SJSA1 (cell line): ENCODE measurements at regions not wholly inside any gene's neighbourhood (a gene's known extent, or its start where the extent isn't known, plus 50 kb on each side); places are given as distances from the start of the nearest gene placed in this dataset.
A peak's percentile ranks its signal among the peaks of the same experiment; 100 is the strongest.
"Not testable (repeated sequence)": the region's sequence is repeated elsewhere in the genome, so short reads cannot be mapped to it uniquely, and the experiment has no call there.

ENCODE experiments used
- DNase-seq, 2 experiments: peaks; one replicate each; pipeline ENCODE4 v3.0.0-alpha.2; 2015 to 2020; ENCODE audit warnings: low spot score in 2 of 2, low read depth in 1 of 2
- H3K27ac ChIP-seq: fragments of 250-450 bp; sonication (Bioruptor Pico); 2 replicates; pipeline ENCODE4 v1.5.1; 2020; ENCODE audit warnings: mild to moderate bottlenecking, moderate library complexity
- H3K27me3 ChIP-seq: fragments of 250-450 bp; sonication (Bioruptor Pico); replicated peaks from 2 replicates; pipeline ENCODE4 v1.5.1; 2020; ENCODE audit warnings: mild to moderate bottlenecking, moderate library complexity
- H3K36me3 ChIP-seq: fragments of 250-450 bp; sonication (Bioruptor Pico); 2 replicates; pipeline ENCODE4 v1.5.1; 2020; ENCODE audit warnings: mild to moderate bottlenecking
- H3K4me1 ChIP-seq: fragments of 250-450 bp; sonication (Bioruptor Pico); replicated peaks from 2 replicates; pipeline ENCODE4 v1.6.1; 2021; ENCODE audit warnings: mild to moderate bottlenecking
- H3K4me3 ChIP-seq: fragments of 250-450 bp; sonication (Bioruptor Pico); 2 replicates; pipeline ENCODE4 v1.5.1; 2020; ENCODE audit warnings: mild to moderate bottlenecking
- H3K9me3 ChIP-seq: fragments of 250-450 bp; sonication (Bioruptor Pico); replicated peaks from 2 replicates; pipeline ENCODE4 v1.5.1; 2020; ENCODE audit warnings: mild to moderate bottlenecking

DNA sequence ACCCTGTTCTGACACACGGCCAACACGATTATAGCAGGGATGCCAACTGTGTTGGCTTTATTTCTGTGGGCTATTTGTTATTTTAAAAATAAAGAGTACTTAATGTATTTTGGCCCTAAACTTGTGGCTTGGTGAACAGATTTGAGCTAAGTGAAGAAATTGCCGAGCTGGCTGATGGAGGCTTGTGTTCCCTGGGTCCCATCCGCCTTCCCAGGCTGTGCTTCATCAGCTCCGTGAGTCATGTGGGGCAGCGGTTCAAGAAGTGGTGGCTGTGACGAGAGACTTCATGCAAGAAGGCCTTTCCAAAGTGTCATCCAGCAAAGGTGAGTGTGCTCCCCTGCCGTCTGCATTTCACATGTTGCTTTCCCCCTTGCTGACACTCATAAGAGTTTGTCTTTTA is 73.6 kb upstream of the NCK2 start:
- Histone ChIP-seq H3K4me3 (no peak overlapping the region), H3K36me3 (no peaks in the 10 kb centered on the region), H3K9me3 (no peaks in the 10 kb centered on the region), H3K4me1 (no peaks in the 10 kb centered on the region), H3K27me3 (no peaks in the 10 kb centered on the region; the same call in 1 of the 2 replicates), H3K27ac (no peak overlapping the region)
- DNase-seq = no peak

DNA sequence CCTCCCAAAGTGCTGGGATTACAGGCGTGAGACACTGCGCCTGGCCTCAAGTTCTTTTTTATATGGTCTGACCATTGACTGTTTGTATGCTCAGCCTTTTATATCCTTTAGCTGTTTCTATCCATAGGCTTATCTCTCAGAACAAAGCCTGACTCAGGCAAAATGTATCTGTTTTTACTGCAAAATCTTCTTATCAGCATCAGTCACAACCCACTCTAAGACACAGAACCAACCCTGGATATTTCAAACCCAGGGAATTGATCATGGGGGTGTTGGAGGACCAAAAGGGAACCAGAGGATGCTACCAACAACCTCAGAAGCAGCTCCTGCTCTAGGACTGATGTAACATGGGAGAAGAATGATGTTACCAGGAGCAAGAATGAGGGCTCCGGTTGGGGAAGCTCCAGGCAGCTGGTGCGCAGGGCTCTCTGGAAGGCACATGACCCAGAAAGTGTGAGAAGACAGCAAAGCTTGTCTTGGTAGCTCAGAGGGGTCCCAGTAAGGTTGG is 75.3 kb upstream of the NCK2 start:
- no peak for DNase-seq
- Histone ChIP-seq H3K27ac (no peak overlapping the region), H3K36me3 (no peaks in the 10 kb centered on the region), H3K4me1 (no peaks in the 10 kb centered on the region), H3K9me3 (peaks cover 10% of the 10 kb centered on the region; the same call in 1 of the 2 replicates), H3K27me3 (no peaks in the 10 kb centered on the region), H3K4me3 (no peak overlapping the region)

DNA sequence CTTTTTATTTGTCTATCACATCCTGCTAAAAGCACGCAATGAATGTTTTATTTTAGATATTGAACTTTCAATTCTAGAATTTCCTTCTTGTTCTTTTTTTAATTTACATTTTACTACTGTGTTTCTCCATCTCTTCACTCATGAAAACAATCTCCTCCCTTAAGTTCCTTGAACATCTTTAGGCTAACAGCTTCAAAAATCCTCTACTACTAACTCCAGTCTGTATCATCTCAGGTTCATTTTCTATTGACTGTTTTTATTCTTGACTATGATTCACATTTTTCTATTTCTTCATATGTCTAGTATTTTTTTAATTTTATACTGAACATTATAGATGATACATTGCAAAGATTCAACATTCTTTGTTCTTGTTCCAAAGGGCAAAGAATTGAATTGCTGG is 79.2 kb upstream of the NCK2 start:
- no peaks in the 10 kb centered on the region for H3K36me3 ChIP-seq
- DNase-seq = no peak
- no peak overlapping the region for H3K27ac ChIP-seq
- no peak overlapping the region for H3K4me3 ChIP-seq
- peaks cover 10% of the 10 kb centered on the region; the same call in 1 of the 2 replicates for H3K9me3 ChIP-seq
- peaks cover 7% of the 10 kb centered on the region; the same call in 1 of the 2 replicates for H3K27me3 ChIP-seq
- H3K4me1 ChIP-seq = no peaks in the 10 kb centered on the region

DNA sequence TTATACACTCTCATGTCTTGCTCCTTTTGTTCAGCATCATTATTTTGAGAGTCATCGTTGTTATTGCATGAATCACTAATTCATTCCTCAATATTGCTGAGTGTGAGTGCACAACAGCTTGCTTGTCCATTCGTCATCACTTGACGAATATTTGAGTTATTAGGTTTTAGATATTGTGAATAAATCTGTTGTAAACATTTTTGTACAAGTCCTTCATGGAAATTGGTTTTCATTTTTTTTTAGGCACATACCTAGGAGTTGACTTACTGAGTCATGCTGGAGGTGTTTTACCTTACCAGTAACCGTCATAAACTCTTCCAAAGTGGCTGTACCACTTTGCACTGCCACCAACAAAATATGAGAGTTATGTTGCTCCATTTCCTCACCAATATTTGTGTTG is 84.2 kb upstream of the NCK2 start:
- no peaks in the 10 kb centered on the region for H3K4me1 ChIP-seq
- no peak for DNase-seq
- H3K36me3 ChIP-seq = no peaks in the 10 kb centered on the region
- no peak overlapping the region for H3K4me3 ChIP-seq
- peaks cover 7% of the 10 kb centered on the region; the same call in 1 of the 2 replicates for H3K9me3 ChIP-seq
- peaks cover 7% of the 10 kb centered on the region; the same call in 1 of the 2 replicates for H3K27me3 ChIP-seq
- H3K27ac ChIP-seq = no peak overlapping the region

DNA sequence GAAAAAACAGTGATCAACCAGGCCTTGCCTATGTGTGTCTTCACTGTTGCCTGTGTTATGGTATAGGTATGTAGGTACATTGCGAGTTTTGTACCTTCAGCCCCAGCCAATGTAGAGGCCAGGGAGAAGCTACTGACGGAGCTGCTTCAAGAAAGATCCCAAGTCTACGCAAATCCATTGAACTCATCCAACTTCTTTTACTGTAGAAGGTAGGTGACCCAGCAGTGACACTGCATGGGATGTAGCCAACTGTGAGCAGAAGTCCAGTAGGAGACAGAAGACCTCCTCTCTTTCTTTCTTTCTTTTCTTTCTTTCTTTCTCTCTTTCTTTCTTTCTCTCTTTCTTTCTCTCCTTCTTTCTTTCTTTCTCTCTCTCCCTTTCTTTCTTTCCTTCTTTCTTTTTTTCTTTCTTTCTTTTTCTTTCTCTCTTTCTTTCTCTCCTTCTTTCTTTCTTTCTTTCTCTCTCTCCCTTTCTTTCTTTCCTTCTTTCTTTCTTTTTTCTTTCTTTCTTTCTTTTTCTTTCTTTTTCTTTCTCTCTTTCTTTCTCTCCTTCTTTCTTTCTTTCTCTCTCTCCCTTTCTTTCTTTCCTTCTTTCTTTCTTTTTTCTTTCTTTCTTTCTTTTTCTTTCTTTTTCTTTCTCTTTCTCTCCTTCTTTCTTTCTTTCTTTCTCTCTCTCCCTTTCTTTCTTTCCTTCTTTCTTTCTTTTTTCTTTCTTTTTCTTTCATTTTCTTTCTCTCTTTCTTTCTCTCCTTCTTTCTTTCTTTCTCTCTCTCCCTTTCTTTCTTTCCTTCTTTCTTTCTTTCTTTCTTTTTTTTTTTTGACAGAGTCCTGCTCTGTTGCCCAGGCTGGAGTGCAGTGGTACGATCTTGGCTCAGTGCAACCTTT is 88.7 kb upstream of the NCK2 start:
- DNase-seq, H3K27me3 ChIP-seq, H3K27ac ChIP-seq, H3K4me3 ChIP-seq, H3K9me3 ChIP-seq, H3K36me3 ChIP-seq, H3K4me1 ChIP-seq: not testable (repeated sequence)

DNA sequence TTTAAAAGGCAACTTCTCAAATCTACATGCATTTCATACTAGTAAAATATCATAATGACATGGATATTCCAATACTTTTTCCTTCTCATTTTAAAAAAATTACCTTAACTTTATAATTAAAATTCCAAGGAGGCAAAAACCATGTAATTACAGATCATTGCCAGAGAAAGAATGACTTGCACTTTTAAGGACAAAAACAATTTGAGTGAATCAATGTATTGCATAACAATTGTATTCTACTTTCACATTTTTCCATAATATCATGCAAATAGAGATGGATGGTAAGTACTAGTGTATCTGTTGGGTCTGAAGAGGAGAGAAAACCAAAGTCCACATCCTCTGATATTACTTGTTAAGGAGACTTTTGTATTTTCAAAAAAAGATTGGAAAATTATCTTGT is 89.5 kb upstream of the NCK2 start:
- Histone ChIP-seq H3K9me3 (no peaks in the 10 kb centered on the region), H3K36me3 (no peaks in the 10 kb centered on the region)
- no peak for DNase-seq

DNA sequence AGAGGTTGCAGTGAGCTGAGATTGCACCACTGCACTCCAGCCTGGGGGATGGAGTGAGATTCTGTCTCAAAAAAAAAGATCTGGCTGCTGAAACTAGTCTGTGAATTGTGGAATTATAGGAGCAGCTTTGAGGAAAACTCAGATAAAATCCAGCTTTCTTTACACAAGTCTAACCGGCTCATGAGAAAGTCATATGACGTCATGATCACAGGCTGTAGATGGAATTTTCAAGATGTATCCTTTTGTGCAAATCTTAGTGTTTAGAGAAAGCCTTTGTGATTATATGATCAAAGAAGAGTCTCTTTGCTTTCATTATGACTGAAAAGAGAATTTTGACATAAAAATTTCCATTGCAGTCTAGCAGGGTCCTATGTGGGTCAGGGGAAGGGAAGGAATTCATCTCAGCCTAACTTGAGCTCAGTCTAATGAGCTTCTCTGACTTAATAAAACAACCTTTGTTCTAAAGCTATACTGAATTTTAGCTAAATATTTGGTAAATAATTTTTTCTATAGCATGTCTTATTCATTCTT is 90.2 kb upstream of the NCK2 start:
- Histone ChIP-seq H3K27ac (no peak overlapping the region), H3K36me3 (no peaks in the 10 kb centered on the region), H3K4me1 (peaks cover 18% of the 10 kb centered on the region), H3K9me3 (no peaks in the 10 kb centered on the region), H3K4me3 (no peak overlapping the region), H3K27me3 (no peaks in the 10 kb centered on the region)
- no peak for DNase-seq

More for the DNA sequence above, 89.5 kb upstream of the NCK2 start:
- Histone ChIP-seq H3K4me3 (no peak overlapping the region), H3K27me3 (no peaks in the 10 kb centered on the region), H3K27ac (no peak overlapping the region), H3K4me1 (peaks cover 13% of the 10 kb centered on the region)

DNA sequence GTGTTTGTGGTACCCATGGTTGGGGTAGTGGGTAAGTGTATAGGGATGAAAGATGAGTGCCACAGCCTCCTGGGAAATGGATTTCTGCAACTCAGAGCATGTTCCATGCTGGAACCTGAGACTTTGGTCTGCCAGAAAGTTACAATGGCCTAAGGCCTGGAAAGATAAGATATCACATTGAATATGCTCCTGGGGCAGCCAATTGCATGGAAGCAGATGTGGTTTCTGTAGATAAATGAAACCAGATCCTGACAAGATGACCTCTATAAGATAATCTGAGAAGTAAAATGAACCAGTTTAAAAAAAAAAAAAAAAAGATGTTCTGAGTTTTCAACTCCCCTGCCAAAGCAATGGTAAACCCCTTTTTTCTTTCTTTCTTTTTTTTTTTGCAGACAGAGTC is 91.4 kb upstream of the NCK2 start:
- no peaks in the 10 kb centered on the region for H3K9me3 ChIP-seq
- no peaks in the 10 kb centered on the region for H3K36me3 ChIP-seq
- no peak overlapping the region for H3K4me3 ChIP-seq
- no peaks in the 10 kb centered on the region for H3K27me3 ChIP-seq
- no peak for DNase-seq
- peaks cover 18% of the 10 kb centered on the region for H3K4me1 ChIP-seq
- no peak overlapping the region for H3K27ac ChIP-seq

DNA sequence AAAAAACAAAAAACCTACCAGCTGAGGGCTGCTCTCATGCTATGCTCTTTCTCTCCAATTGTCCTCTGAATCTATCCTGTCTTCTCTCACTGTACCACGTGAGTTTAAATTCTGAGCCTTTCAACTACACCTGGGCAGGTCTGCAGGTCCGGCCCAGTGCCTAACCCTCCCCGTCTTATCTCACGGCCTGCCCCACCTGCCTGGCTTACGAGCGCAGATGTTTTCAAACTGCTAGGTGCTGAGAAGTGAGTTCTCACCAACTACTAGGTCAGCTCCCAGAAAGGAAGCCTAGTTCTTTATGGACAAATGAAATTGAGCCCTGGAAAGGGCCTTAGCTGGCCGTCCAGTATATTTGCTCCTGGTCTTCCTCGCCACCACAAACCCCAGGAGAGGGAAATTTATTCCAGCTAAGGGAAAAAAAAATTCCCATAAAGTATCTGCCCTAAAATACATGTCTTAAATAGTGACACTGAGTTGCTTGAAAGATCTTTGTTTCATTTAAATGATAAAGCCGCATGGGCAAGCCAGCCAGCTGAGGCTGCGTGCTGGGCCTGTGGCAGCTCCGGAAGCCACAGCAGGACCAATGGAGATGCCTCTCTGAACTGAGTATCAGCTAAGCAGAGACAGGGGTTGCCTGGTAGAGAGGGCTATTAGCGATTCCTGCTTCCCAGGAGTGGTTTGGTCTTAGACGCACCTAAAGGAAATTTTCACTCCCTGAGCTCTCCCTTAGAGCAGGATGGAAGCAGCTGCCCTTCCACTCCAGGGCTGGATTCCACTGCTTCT is 92.5 kb upstream of the NCK2 start:
- Histone ChIP-seq H3K4me1 (peaks cover 18% of the 10 kb centered on the region), H3K27ac (no peak overlapping the region), H3K27me3 (no peaks in the 10 kb centered on the region), H3K9me3 (no peaks in the 10 kb centered on the region), H3K4me3 (no peak overlapping the region), H3K36me3 (no peaks in the 10 kb centered on the region)
- no peak for DNase-seq

DNA sequence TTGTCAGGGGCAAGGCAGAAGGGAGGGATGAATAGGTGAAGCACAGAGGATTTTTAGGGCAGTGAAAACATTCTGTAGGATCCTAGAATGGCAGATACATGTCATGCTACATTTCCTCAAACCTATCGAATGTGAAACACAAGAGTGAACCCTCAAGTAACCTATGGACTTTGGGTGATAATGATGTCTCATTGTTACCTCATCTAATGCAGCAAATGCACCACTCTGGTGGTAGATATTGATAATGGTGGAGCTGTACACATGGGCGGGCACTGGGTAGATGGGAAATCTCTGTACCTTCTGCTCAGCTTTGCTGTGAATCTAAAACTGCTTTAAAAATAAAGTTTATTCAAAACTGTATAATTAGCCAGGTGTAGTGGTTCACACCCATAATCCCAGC is 95.2 kb upstream of the NCK2 start:
- no peak for DNase-seq
- no peaks in the 10 kb centered on the region for H3K9me3 ChIP-seq
- no peaks in the 10 kb centered on the region for H3K27me3 ChIP-seq
- H3K27ac ChIP-seq = no peak overlapping the region
- H3K36me3 ChIP-seq = no peaks in the 10 kb centered on the region
- H3K4me3 ChIP-seq = no peak overlapping the region
- peaks cover 40% of the 10 kb centered on the region for H3K4me1 ChIP-seq

DNA sequence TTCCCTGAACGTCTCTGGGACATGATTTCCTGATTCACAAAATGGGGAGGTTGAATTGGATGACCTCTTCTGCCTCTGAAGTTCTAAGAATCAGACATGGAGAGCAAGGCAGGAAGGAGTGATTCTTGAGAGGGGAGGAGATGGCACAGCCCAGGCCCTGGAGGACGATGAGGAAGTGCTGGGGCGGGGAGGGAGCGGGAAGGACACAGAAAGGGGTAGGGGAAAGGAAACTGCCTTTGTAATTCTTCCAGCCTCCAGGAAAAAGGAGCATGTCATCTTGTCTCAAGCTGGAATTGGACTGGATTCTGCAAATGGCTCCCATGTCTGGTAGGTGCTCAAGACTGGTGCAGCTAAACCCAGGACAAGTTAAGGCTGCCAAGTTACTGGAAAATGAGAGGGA is 97.0 kb upstream of the NCK2 start:
- no peaks in the 10 kb centered on the region for H3K27me3 ChIP-seq
- no peaks in the 10 kb centered on the region for H3K9me3 ChIP-seq
- no peaks in the 10 kb centered on the region for H3K36me3 ChIP-seq
- DNase-seq = no peak
- no peak overlapping the region for H3K4me3 ChIP-seq
- peaks cover 55% of the 10 kb centered on the region for H3K4me1 ChIP-seq
- no peak overlapping the region for H3K27ac ChIP-seq

DNA sequence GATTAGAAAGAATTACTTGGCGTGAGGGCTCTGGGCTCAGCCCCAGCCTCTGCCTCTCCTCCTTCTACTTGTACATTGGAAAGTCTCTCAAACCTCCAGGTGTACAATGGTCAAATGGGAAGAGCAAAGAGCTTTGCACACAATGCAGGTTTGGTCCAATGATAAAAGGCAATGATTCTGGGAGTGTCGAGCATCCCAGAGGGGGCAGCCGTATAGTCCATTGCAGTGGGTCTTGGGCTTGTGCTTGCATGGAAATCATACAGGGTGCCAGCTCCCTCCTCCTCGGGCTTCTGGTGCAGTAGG is 98.0 kb upstream of the NCK2 start:
- no peaks in the 10 kb centered on the region for H3K36me3 ChIP-seq
- H3K4me1 ChIP-seq = peaks cover 56% of the 10 kb centered on the region

DNA sequence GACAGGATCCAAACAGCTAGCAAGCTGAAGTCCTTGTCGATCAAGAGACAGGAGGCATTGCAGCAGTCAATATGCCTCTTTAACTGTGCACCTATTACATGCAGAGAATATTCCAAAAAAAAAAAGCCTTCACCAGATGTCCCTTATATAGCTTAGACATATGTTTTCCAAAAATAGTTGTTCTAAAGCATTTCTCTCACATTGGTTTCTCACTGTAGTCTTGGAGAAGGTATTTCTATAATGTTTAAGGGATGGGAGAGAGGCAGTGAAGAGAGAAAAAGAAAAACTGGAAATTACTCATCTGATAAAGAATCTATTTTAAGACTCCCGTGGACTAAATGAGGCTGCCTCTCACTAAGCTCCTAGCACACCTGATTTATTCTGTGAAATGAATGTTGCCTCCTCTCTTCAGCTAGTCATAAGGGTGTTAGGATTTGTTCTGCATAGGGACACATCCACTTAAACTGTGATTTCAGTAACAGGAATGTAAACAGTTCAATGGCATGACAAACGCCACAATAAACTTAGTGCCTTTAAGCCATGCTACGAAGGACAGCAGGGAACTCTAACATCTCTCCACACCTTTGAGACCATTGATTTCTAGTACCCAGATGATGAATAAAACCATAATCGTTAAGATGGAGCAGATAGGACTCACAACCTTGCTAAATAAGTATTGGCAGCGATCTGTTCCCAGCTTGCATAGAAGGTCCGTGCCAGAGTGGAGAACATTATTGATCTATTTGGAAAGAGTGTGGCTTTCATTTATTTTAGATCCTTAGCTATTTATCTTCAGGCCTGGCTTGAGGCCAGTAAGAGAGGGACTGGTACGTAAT is 98.6 kb upstream of the NCK2 start:
- Histone ChIP-seq H3K4me3 (no peak overlapping the region), H3K36me3 (no peaks in the 10 kb centered on the region), H3K27me3 (no peaks in the 10 kb centered on the region), H3K4me1 (peaks cover 51% of the 10 kb centered on the region), H3K27ac (no peak overlapping the region), H3K9me3 (no peaks in the 10 kb centered on the region)
- DNase-seq = peak in 1 of 2 experiments; percentile 35

More for the DNA sequence above, 98.0 kb upstream of the NCK2 start:
- Histone ChIP-seq H3K27ac (no peak overlapping the region), H3K9me3 (no peaks in the 10 kb centered on the region), H3K4me3 (no peak overlapping the region), H3K27me3 (no peaks in the 10 kb centered on the region)
- no peak for DNase-seq
